Ishikawa (cell line): ENCODE measurements at regions not wholly inside any gene's neighbourhood (a gene's known extent, or its start where the extent isn't known, plus 50 kb on each side); places are given as distances from the start of the nearest gene placed in this dataset.

Experiments used
- CEBPB ChIP-seq: IDR thresholded peaks from 2 replicates; pipeline ENCODE4 v1.6.1; 2012
- CREB1 ChIP-seq: IDR thresholded peaks from 2 replicates; pipeline ENCODE4 v1.6.1; 2012; ENCODE audit warnings: low read depth
- EGR1 ChIP-seq: IDR thresholded peaks from 2 replicates; pipeline ENCODE4 v1.6.1; 2012
- EP300 ChIP-seq: IDR thresholded peaks from 2 replicates; pipeline ENCODE4 v1.6.1; 2012; ENCODE audit warnings: borderline replicate concordance
- MAX ChIP-seq: IDR thresholded peaks from 2 replicates; pipeline ENCODE4 v1.6.1; 2012
- NFIC ChIP-seq: IDR thresholded peaks from 2 replicates; pipeline ENCODE4 v1.6.1; 2012
- RAD21 ChIP-seq: IDR thresholded peaks from 2 replicates; pipeline ENCODE4 v1.6.1; 2012; ENCODE audit warnings: low read depth
- REST ChIP-seq: IDR thresholded peaks from 2 replicates; pipeline ENCODE4 v1.6.1; 2012; ENCODE audit warnings: low read depth, mild to moderate bottlenecking
- TAF1 ChIP-seq: IDR thresholded peaks from 2 replicates; pipeline ENCODE4 v1.6.1; 2012; ENCODE audit warnings: low read depth, mild to moderate bottlenecking
- YY1 ChIP-seq: IDR thresholded peaks from 2 replicates; pipeline ENCODE4 v1.6.1; 2012; ENCODE audit warnings: low read depth

GRCh38 chr1:238681021-238681420 is 705.3 kb upstream of the CHRM3 start:
- TF ChIP-seq RAD21, result no peak
- no peak for TF ChIP-seq NFIC
- TF ChIP-seq TAF1, result no peak
- TF ChIP-seq REST, result no peak
- TF ChIP-seq EGR1, result no peak
- TF ChIP-seq MAX, result no peak
- TF ChIP-seq CREB1, result no peak
- no peak for TF ChIP-seq EP300
- no peak for TF ChIP-seq YY1
- TF ChIP-seq CEBPB, result no peak
